ENCODE measurements at regions not wholly inside any gene's neighbourhood (a gene's known extent, or its start where the extent isn't known, plus 50 kb on each side); places are given as distances from the start of the nearest gene placed in this dataset.

DNA sequence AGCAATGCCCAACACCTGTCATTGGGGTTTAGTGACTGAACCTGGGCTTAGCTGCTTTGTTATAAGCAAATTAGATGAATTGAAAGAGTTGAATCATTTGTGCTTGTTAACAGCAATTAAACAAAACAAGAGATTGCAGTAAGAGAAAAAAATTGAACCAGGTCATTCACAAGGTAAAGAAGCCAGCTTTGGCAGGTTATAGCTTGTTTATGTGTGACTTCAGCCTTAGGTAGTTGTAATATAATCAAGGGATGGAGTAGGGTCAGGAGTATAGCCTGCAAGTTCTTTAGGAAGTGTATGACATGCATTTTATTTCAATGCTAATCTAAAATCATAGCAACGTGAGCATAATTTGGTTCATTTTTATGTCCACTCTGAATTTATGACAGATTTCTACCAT is 63.4 kb upstream of the PLEKHG3 start:
- TF ChIP-seq ZNF157 (tag by site-specific recombination; IDR thresholded peaks at IDR 0.05) (no peak), CTCF (tag by site-specific recombination; IDR thresholded peaks at IDR 0.05) (no peak), ZBTB17 (tag by site-specific recombination; IDR thresholded peaks at IDR 0.05) (no peak), ZNF600 (tag by site-specific recombination; IDR thresholded peaks at IDR 0.05) (no peak)
- TF ChIP-seq, protein P1, sequence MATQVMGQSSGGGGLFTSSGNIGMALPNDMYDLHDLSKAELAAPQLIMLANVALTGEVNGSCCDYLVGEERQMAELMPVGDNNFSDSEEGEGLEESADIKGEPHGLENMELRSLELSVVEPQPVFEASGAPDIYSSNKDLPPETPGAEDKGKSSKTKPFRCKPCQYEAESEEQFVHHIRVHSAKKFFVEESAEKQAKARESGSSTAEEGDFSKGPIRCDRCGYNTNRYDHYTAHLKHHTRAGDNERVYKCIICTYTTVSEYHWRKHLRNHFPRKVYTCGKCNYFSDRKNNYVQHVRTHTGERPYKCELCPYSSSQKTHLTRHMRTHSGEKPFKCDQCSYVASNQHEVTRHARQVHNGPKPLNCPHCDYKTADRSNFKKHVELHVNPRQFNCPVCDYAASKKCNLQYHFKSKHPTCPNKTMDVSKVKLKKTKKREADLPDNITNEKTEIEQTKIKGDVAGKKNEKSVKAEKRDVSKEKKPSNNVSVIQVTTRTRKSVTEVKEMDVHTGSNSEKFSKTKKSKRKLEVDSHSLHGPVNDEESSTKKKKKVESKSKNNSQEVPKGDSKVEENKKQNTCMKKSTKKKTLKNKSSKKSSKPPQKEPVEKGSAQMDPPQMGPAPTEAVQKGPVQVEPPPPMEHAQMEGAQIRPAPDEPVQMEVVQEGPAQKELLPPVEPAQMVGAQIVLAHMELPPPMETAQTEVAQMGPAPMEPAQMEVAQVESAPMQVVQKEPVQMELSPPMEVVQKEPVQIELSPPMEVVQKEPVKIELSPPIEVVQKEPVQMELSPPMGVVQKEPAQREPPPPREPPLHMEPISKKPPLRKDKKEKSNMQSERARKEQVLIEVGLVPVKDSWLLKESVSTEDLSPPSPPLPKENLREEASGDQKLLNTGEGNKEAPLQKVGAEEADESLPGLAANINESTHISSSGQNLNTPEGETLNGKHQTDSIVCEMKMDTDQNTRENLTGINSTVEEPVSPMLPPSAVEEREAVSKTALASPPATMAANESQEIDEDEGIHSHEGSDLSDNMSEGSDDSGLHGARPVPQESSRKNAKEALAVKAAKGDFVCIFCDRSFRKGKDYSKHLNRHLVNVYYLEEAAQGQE (tag by site-specific recombination; IDR thresholded peaks at IDR 0.05), result no peak
- TF ChIP-seq, protein P2, sequence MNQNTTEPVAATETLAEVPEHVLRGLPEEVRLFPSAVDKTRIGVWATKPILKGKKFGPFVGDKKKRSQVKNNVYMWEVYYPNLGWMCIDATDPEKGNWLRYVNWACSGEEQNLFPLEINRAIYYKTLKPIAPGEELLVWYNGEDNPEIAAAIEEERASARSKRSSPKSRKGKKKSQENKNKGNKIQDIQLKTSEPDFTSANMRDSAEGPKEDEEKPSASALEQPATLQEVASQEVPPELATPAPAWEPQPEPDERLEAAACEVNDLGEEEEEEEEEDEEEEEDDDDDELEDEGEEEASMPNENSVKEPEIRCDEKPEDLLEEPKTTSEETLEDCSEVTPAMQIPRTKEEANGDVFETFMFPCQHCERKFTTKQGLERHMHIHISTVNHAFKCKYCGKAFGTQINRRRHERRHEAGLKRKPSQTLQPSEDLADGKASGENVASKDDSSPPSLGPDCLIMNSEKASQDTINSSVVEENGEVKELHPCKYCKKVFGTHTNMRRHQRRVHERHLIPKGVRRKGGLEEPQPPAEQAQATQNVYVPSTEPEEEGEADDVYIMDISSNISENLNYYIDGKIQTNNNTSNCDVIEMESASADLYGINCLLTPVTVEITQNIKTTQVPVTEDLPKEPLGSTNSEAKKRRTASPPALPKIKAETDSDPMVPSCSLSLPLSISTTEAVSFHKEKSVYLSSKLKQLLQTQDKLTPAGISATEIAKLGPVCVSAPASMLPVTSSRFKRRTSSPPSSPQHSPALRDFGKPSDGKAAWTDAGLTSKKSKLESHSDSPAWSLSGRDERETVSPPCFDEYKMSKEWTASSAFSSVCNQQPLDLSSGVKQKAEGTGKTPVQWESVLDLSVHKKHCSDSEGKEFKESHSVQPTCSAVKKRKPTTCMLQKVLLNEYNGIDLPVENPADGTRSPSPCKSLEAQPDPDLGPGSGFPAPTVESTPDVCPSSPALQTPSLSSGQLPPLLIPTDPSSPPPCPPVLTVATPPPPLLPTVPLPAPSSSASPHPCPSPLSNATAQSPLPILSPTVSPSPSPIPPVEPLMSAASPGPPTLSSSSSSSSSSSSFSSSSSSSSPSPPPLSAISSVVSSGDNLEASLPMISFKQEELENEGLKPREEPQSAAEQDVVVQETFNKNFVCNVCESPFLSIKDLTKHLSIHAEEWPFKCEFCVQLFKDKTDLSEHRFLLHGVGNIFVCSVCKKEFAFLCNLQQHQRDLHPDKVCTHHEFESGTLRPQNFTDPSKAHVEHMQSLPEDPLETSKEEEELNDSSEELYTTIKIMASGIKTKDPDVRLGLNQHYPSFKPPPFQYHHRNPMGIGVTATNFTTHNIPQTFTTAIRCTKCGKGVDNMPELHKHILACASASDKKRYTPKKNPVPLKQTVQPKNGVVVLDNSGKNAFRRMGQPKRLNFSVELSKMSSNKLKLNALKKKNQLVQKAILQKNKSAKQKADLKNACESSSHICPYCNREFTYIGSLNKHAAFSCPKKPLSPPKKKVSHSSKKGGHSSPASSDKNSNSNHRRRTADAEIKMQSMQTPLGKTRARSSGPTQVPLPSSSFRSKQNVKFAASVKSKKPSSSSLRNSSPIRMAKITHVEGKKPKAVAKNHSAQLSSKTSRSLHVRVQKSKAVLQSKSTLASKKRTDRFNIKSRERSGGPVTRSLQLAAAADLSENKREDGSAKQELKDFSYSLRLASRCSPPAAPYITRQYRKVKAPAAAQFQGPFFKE (tag by site-specific recombination; IDR thresholded peaks at IDR 0.05; ENCODE audit: borderline replicate concordance), result no peak
